HG02981 (cell line): ENCODE measurements at regions not wholly inside any gene's neighbourhood (a gene's known extent, or its start where the extent isn't known, plus 50 kb on each side); places are given as distances from the start of the nearest gene placed in this dataset.
A peak's percentile ranks its signal among the peaks of the same experiment; 100 is the strongest.
"Not testable (repeated sequence)": the region's sequence is repeated elsewhere in the genome, so short reads cannot be mapped to it uniquely, and the experiment has no call there.

Source experiments
- ATAC-seq: cut with Tn5 transposase; IDR thresholded peaks from one replicate; pipeline ENCODE4 v1.9.1; 2021; ENCODE audit warnings: mild to moderate bottlenecking, moderate library complexity; ENCODE audit not compliant: unreplicated experiment

DNA sequence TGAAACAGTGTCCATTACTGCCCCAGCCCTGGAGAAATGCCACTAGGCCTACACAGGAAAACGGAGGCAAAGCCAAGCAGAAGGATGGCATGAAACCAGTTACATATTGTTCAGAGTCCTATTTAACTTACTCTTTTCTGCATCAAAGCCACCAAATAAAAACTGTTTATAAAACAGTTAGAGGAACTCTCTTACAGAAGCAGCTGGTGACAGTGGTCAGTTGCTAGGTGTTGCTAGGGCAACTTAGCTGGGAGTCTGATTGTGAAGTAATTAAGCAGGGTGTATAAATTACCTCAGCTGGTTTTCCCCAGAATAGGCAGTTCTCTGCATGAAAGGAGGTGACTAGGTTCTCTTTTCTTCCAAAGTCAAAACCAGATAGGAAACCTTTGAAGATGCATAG, 115.6 kb upstream of the ZBED5 start:
- no peak for ATAC-seq

DNA sequence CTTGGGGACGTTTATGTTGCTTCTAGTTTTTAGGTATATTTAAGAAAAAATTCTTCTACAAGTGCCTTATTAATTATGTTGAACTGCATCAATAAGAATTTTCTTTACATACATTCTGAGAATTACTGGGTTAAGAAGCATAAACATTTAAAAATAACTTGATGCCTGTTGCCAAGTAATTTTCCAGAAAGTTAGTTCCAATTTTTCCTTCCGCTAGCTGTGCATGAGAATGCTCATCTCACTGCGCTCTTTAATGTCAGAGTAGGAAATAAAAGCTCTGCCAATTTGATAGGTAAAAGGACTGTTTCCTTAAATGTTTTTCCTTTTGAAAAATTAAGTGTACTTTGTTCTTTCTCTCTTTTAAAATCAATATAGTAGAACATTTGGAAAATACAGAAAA, 113.1 kb upstream of the ZBED5 start:
- no peak for ATAC-seq

DNA sequence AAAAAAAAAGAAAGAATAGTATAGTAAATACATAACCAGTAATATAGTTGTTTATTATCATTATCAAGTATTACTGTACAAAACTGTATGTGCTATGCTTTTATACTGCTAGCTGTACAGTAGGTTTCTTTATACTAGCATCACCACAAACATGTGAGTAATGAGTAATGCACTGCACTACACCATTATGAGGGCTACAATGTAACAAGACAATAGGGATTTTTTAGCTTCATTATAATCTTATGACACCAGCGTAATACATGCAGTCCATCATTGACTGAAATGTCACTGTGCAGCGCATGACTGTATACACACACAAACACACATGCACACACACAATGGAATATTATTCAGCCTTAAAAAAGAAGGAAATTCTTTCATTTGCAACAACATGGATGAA, 111.5 kb upstream of the ZBED5 start:
- ATAC-seq = no peak

DNA sequence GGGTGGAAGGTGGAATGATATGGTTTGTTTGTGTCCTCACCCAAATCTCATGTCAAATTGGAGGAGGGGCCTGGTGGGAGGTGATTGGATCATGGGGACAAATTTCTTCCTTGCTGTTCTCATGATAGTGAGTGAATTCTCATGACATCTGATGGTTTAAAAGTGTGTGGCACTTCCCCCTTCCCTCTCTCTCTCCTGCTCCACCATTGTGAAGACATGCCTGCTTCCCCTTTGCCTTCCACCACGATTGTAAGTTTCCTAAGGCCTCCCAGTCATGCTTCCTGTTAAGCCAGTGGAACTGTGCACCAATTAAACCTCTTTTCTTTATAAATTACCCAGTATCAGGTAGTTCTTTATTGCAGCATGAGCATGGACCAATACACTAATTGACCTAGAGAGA, 99.0 kb upstream of the ZBED5 start:
- ATAC-seq = not testable (repeated sequence)

DNA sequence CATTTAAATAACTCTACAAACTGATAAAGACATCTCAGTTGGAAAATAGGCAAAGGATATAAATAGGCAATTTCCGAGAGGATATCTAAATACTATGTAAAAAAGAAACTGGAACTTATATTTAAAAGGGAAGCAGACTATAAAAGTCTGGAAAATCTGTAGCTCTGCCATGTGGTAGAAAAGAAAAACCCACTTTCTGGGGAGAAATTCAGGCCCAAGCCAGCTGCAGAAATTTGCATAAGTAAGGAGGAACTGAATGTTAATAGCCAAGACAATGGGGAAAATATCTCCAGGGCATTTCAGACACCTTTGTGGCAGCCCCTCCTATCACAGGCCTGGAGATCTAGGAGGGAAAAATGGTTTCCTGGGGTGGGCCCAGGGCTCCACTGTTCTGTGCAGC, 97.8 kb upstream of the ZBED5 start:
- ATAC-seq = no peak

DNA sequence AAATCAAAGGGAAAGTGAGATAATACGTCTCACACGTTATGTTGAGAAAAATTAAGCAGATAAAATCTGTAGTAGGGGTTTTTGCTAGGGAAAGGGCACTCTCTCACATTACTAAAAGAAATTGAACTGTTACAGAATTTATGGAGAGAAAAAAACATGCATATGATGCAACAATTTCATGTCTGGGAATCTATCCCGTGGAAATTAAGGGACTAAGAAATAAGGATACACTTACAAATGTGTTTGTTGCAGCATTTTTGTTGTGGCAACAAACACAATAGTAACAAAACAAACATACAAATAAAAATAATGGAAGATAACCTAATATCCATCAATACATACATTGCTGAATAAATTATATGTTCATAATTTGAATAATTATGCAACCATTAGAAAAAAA, 96.3 kb upstream of the ZBED5 start:
- ATAC-seq = no peak

DNA sequence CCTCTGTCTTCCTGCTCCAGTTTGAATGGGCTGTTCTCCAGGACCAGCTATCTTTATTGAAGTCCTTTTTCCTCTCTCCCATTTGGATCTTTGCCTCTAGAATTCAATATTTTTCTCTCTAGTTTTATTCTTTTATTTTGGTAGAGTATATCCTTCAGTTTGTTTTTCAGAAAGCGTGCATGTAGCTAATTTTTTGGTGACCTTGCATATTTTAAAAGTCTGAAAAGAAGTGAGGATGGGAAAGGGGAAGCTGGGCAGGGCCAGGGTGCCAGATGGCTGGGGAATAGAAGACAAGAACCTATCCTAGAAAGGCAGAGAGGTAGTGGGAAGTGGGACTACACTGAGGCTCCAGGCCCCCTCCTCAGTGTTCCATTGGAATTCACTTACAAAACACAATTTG, 95.0 kb upstream of the ZBED5 start:
- ATAC-seq = no peak

DNA sequence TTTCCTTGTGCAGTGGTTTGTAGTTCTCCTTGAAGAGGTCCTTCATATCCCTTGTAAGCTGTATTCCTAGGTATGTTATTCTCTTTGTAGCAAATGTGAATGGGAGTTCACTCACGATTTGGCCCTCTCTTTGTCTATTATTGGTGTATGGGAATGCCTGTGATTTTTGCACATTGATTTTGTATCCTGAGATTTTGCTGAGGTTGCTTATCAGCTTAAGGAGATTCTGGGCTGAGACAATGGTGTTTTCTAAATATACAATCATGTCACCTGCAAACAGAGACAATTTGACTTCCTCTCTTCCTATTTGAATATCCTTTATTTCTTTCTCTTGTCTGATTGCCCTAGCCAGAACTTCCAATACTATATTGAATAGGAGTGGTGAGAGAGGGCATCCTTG, 90.1 kb upstream of the ZBED5 start:
- ATAC-seq = not testable (repeated sequence)

DNA sequence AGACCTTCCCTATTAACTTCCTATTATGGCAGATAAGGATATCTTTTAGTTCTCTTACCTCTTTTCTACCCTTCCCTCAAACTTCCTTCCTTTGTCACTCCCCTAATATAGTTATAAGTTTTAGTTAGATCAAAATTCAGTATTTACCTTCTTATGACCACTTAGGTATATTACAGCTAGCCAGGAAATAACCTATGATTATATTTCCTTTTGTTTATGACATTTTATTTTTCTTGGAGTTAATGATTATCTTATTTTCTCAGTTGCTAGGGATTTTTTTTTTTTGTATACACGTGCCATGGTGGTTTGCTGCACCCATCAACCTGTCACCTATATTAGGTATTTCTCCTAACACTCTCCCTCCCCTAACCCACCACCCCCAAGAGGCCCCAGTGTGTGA, 88.2 kb upstream of the ZBED5 start:
- ATAC-seq = no peak

DNA sequence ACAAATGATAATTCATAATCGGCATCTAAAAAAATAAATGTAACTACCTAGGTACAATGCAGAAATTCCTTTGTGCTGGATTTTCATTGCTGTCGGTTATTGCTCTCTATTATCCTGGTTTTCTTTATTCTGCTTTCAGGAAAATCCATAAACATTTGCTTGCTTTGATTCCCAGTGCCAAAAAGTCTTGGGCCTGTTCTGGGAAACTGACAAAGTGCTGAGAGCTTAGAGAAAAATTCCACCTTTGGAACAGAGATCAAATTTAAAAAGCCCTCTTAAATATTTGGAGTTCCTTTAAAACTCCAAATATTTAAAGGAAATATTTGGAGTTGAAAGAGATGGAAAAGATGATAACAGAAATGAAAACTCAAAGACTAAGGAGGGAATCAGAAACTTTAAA, 87.3 kb upstream of the ZBED5 start:
- no peak for ATAC-seq

DNA sequence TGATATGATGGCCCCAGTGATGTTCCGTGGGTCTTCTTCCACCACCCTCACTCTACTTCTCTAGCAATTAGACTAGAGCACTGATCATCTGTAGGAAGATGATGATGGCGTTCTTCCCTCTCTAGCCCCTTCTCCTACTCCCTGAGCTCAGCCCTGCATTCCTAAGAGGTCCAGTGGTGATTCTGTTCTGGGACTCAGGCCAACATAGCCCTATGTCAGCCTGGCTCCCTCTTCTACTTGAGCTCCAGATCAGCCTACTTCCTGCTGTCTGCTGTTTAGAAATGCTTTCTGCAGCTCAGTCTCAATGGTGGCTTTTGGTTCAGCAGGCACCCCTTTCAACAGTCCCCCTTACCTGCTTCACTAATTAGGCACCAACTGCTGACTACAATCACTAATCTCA, 86.1 kb upstream of the ZBED5 start:
- no peak for ATAC-seq

DNA sequence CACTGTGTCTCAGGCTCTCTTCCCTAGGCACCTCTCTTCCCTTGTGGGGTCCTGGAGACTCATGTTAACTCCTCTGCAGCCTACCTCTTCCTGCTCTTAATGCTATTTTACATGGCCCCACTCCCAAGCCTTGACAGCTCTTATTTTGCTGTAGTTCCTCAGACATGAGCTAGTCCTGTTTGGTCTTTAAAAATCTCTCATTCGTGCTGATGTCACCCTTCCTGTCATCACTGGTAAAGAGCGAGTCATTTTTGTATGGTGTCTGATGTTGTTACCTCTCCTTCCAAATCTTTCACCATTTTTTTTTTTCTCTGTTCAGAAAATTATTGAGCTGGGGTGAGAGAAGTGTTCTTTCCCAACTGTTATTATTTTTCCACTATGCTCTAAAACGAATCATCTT, 84.8 kb upstream of the ZBED5 start:
- ATAC-seq = no peak

DNA sequence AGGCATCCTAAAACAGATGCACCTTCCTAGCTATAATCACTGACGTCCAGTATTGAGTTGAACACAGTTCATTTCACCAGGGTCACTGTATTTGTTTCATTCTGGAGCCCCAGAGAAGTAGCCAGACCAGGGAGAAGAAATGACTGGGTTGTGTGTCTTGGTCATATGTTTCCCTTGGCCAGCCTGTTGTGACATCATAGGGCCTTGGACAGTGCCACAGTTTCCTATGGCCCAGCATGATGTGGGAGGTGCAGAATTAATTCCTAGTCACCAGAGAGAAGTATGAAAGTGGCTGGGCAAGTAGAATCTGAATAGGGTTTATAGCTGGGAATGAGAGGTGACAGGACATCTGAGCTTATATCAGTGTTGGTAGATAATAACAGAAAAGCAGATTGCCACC, 84.0 kb upstream of the ZBED5 start:
- no peak for ATAC-seq

DNA sequence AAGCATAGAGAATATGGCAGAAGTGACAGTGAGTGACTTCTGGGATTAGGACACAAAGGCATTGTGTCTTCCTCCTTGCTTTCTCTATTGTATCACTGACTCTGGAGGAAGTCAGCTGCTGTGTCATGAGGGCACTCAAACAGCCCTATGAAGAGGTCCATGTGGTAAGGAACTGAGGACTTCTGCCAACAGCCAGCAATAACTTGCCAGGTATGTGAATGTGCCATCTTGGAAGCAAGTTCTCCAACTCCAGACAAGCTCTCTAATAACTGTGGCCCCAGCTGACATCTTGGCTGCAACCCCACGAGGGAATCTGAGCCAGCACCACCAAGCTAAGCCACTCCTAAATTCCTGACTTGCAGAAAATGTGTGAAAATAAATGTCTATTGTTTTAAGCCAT, 83.6 kb upstream of the ZBED5 start:
- ATAC-seq = no peak

DNA sequence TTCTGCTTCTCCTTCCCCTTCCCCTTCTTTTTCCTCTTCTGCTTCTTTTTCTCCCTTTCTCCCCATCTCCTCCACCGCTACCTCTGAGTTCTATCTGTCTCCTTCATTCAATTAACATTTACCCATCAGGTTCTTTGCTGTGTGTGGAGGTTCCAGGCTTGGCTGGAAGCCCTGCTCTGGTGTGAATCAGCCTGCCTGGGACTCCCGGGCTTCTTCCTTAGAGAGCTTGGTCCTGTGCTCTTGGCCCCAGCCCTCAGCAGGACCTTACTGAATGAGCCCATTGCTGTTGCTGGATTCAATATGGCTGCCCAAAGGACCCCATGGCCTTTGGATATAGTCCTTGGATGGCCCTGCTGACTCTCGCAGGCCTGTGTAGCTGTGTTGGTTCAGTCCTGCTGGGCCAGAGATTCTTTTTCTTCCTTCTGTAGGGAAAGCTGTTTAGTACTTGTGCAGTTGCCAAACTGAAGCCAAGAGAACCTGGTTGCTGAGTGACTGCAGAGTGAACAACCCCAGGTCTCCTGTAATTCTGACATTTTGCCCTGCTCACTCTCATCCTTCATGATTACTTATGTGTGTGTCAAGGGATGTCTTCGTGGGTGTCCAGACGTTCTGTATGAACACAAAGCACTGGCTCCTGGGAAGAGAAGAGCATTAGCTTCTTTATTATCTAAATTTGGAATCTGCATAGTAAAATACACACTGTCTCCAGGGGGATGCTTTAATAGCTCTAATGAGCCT, 81.0 kb upstream of the ZBED5 start:
- ATAC-seq = no peak

DNA sequence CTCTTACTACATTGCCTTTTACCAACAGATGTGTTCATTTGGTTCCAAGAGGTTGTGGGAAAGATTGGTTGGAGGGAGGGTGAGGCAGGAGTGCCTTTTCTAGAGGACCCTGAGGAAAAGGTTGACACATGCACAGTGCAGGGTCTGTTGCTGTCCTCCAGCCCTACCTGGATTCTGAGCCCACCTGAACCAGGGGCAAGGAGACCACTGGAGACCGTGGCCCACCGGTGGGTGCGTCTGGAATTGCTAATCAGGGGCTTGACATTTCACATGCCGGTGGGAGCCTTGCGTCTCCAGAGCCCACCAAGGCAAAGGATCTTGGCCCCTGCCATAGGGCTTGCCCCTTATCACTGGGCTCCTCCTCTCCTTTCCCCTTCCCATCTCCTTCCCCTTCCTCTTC, 80.4 kb upstream of the ZBED5 start:
- no peak for ATAC-seq

DNA sequence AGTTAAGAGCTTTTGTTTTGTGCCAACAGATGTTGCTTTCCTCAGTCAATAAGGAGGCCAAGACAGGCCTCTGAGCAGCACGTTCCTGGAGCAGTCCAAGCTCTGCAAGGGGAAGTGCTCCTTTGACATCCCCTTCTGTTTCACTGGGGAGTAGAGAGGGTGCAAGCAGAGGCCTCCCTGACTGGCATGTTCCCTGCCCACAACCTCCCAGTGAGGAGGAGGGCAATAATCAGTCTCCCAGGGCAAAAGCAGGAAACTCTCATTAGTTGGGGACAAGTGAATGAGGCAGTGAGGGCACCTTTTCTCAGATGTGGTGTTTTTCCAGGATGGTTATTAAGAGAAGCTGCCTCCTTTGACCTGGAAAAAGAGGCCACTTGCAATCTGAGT, 79.5 kb upstream of the ZBED5 start:
- ATAC-seq = no peak

DNA sequence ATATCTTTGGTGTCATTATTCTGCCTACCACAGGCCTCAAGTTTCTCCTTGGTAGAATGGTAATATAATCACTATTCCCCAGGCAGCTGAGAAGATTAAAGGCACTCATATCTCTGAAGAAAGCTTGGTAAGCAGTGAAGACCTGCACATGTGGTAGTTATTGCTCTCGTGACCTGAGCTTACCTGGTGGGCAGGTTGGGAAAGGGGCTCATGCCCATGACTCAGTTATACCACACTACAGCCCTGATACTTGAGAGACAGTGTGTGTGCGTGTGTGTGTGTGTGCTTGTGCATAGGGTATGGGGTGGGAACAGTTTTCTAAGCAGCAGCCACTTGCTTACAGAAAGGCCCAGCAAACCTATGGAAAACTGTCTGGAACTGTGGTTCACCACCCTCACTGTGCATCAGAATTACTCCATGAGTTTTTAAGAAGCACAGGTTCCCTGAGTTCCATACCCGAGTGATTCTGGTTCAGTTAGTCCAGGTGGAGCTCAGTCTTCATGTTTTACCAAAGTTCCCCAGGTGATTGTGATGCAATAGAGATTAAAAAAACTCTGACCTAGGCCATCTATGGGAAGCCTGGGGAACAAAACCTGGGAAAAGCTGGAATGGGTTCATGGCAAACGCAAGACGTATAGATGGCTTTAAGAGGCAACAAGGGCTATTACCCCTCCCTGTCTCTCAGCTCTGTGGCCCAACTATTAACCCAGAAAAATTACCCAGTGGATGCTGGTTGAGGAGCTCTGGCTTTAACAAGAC, 79.0 kb upstream of the ZBED5 start:
- no peak for ATAC-seq

DNA sequence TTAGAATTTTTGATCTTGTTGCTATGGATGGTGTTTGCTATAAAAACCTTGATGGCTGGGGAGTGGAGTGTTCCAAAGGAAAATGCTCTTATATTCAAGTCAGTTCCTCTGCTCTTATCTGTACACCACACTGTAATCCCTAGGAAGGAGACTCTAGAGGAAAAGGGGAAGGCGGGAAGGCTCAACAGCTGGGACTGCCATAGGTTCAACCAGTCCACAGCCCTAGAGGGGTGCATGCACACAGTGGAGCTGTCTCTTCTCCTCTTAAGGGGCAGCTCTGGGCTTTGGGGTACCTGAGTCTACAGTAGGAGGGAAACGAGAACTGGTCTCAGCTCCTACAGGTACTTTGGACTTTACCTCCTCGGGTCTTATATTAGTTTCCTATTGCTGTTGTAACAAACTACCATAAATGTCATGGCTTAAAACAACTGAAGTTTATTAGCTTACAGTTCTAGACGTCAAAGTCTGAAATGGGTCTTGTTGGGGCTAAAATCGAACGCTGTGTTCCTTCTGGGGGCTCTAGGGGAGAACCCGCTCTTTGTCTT, 77.2 kb upstream of the ZBED5 start:
- no peak for ATAC-seq

DNA sequence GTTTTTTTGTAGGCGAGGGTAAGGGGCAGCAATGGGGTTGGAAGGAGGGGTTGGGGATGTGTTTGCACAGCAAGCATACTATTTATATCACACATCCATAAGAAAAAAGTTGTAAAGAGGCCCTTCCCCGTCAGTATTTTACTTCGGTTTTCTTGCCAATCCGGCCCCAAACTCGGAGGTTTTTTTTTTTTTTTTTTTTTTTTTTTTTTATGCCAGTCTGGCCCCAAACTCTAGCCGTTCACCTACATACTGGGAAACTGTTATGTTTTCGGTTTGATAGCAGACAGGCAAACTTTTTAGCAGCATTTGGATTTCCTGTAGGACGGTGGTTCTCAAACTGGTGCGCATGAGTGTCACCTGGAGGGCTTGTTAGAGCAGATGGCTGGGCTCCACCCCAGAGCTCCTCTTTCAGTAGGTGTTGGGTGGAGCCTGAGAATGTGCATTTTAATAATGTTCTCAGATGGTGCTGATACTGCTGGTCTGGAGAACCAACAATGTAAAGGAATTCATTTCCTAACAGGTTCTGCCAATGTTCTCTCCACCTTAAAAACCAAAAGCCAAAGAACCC, 76.5 kb upstream of the ZBED5 start:
- no peak for ATAC-seq

DNA sequence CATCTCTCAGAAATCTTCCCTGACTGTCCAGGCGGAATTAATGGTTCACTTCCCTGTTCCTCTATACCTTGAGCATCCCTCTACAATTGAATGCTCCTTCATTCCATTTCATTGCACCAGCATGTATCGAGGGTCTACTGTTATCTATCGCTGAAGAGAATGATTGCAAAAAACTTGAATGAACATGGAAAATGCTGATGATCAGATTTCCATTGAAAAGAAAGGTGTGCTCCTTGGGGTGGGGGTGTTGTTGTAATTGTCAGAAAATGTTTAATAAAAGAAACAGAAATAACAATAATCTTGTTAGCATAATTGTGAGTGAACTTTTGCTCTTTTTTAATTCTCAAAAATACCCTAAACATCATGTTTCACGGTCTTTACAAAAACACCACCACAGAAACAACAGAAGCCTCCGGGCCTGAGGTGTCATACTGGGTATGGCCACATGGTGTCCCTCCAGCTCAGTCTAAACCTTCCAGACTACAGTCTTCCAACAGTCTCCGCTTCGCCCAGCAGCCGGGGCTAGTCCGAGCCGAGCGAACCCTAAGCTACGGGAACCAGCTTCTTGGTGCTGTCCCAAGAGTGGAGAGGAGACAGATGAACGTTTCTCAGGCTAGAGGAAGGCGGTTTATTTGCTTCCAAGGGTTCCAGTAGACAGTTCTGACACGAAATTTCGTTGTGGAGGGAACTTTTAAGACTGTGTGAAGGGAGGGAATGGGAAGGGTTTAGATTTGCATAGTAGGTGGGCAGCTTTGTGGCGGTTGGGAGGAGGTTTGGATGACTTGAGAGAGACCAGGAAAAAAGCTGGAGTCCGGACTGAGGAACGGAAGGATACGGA, 75.8 kb upstream of the ZBED5 start:
- peak; percentile 92 for ATAC-seq
